Dedifferentiated amniotic fluid mesenchymal stem cell (primary cell): ENCODE measurements at regions not wholly inside any gene's neighbourhood (a gene's known extent, or its start where the extent isn't known, plus 50 kb on each side); places are given as distances from the start of the nearest gene placed in this dataset.
"Not testable (repeated sequence)": the region's sequence is repeated elsewhere in the genome, so short reads cannot be mapped to it uniquely, and the experiment has no call there.

ENCODE experiments used
- DNase-seq: peaks from one replicate; pipeline ENCODE4 v3.0.0-alpha.2; 2016; ENCODE audit errors: extremely low spot score

DNA sequence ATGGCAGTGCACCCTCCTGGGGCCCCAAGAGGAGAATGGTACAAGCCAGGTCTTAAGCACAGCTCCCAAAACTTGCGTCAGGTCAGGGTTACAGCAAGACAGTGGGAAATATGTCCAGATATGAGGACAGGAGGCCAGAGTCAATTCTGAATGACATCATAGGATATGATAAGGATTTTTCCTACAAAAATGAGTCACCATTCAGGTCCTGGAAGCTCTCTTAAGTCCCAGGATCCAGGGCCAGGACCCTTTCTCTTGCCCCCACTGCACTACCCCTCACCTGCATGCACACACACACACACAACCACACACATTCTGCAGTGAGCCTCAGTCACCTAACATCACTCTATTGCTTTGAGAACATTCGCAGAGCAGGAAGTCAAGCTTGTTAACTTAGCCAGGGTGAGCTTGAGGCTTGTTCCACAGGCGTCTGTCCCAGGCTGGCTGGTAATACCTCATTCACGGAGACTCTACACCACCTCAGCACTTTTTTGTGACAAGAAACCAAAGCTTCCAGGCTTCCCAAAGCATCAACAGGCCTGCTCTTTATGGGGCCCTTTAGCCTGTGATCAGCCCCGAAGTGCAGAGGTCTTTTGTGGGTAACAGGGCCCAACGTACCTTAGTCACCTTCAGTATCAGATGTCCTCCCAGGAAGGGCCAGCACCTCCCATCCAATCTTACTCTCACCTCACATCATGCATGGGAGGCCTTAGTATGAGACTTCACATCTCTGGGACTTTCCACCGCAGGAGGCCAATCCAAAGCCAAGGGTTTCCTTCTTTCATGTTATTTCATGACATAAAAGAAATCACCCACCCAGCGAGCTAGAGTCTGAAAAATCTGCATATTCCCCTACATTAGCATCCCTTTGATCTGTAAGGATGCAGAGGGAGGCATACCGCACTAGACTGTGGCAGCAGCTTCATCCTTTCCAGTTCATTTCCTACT, 74.0 kb upstream of the LIPC start:
- DNase-seq: no peak

DNA sequence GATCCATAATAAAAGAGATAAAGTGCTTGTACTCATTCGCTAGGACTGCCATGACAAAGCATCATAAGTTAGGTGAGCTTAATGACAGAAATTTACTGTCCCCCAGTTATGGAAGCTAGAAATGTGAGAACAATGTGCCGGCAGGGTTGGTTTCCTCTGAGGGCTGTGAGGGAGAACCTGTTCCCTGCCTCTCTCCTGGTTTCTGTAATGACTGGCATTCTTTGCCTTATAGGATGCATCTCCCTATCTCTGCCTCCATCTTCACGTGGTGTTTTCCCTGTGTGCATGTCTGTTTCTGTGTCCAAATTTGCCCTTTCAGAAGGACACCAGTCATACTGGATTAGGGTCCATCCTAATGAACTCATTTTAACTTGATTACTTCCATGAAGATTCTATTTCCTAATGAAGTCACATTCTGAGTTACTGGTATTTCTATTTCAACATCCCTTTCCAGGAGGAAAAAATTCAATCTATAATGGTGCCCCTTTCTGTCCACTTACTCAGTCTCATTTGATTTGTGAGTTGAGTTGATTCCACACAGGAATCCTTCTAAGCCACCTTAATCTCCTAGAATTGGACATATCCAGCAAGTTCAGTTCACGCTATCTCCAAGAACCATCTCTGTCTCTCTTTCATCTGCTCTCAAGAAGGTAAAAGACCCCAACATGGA, 71.2 kb upstream of the LIPC start:
- DNase-seq: no peak

DNA sequence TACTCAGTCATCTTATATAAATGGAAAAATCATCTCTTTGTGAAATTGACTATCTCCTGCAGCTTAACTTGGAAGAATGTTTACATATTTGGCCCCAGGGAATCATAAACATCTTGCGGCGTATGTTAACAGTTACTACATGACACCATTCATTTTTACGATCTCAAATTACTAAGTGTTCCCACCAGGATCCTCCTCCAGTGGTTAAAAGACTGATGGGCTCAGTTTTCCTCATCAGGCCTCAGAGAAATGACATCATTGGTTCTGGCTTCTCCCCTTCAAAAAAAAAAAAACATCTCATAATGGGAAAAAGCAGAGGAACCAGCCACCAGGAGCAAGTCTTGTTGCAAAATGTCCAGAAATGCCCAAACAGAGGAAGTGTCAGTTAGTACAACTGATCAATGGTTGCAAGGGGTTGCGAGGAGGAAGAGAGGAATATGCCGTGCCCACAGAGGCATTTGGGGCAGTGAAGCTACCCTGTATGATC, 70.5 kb upstream of the LIPC start:
- peak; percentile 80 for DNase-seq

DNA sequence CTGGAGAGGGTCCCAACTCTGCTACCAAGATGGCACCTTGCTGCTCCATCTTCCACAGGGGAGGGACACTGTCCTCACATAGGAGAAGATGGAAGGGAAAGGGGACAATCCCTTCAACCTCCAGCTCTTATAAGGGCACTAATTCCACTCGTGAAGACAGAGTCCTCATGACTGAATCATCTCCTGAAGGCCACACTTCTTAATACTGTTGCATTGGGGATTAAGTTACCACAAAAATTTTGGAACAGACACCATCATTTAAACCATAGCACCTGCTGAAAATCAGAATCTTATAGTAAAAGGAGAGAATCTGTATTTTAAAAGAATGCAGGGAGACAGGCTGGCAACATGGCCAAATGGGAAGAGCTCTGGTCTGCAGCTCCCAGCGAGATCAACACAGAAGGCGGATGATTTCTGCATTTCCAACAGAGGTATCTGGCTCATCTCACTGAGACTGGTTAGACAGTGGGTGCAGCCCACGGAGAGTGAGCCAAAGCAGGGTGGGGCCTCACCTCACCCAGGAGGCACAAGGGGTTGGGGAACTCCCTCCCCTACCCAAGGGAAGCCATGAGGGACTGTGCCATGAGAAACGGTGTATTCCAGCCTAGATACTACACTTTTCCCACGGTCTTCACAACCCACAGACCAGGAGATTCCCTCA, 69.4 kb upstream of the LIPC start:
- DNase-seq: no peak

DNA sequence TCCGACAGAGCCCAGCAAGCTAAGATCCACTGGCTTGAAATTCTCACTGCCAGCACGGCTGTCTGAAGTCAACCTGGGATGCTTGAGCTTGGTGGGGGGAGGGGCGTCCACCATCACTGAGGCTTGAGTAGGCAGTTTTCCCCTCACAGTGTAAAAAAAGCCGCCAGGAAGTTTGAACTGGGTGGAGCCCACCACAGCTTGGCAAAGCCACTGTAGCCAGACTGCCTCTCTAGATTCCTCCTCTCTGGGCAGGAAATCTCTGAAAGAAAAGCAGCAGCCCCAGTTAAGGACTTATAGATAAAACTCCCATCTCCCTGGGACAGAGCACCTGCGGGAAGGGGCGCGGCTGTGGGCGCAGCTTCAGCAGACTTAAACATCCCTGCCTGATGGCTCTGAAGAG, 68.7 kb upstream of the LIPC start:
- DNase-seq: not testable (repeated sequence)

DNA sequence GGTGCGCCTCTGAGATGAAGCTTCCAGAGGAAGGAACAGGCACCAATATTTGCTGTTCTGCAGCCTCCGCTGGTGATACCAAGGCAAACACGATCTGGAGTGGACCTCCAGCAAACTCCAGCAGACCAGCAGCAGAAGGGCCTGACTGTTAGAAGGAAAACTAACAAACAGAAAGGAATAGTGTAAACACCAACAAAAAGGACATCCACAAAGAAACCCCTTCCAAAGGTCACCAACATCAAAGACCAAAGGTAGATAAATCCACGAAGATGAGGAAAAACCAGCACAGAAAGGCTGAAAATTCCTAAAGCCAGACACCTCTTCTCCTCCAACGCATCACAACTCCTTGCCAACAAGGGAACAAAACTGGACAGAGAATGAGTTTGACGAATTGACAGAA, 68.1 kb upstream of the LIPC start:
- not testable (repeated sequence) for DNase-seq

DNA sequence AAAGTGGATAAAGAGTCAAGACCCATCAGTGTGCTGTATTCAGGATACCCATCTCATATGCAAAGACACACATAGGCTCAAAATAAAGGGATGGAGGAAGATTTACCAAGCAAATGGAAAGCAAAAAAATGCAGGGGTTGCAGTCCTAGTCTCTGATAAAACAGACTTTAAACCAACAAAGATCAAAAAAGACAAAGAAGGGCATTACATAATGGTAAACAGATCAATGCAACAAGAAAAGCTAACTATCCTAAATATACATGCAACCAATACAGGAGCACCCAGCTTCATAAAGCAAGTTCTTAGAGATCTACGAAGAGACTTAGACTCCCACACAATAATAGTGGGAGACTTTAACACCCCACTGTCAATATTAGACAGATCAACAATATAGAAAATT, 66.7 kb upstream of the LIPC start:
- DNase-seq: not testable (repeated sequence)

DNA sequence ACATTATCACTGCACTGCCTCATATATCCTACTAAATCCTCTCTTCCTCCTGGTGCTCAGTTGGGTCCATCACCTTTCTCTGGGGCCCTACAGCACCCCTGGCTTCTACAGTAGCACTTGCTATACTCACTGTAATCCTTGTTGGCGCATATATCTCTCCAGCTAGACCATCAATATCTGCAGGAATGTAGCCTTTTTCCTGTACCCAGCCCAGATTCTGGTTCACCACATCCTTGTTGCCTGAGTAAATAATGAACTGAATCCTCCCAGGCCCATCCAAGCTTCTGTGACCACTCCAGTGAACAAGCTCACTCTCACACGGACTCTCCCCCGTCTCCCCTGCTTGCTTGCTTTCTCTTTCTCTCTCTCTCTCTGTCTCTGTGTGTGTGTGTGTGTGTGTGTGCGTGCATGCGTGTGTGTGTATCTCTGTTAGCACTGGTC, 62.5 kb upstream of the LIPC start:
- no peak for DNase-seq

DNA sequence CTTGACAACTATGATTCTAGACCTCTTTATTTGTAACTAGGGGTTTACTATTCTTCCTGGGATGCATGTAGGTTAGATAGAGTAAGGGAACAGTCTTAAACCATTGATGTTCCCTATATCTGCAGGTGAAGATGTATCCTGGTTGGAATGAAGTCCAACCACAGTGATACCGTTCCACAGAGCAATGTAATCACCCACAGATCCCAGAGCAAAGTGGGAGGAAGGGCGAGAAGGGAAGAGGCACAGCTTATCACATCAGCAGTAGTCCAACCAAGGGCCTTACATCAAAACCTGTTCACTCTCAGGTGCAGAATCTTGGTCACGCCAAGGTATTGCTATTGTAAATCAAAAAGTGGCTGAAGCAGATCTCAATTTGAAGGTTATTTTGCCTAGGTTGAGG, 61.8 kb upstream of the LIPC start:
- no peak for DNase-seq

DNA sequence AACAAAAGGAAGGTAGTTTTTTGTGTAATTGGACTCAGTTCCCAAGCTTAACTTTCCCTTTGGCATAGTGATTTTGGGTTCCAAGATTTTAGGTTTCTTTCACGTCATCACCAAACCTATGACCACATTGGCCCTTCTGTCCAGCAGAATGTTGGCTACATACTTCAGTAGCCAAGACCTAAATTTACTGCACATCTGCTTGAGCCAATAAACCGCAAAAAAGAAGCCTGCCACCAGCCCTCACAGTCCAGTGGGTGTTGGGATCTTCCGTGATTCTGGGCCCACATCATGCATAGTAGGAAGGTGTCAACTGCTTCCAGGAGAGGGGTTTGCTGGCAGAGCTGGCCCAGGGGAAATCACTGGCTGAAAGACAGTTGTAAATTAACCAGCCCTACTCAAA, 57.6 kb upstream of the LIPC start:
- no peak for DNase-seq

DNA sequence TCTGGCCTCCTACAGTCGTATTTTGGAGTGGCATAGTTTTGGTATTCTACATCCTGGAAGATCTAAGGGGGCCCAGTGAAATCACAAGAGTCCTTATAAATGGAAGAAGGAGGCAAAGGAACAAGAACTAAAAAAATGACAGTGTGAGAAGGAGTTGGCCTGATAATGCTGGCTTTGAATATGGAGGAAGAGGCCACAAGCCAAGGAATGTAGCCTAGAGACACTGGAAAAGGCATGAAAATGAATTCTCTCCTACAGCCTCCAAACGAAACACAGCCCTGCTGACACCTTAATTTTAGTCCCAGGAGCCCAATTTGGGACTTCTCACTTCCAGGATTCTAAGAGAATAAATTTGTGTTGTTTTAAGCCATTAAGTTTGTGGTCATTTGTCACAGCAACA, 54.6 kb upstream of the LIPC start:
- no peak for DNase-seq

DNA sequence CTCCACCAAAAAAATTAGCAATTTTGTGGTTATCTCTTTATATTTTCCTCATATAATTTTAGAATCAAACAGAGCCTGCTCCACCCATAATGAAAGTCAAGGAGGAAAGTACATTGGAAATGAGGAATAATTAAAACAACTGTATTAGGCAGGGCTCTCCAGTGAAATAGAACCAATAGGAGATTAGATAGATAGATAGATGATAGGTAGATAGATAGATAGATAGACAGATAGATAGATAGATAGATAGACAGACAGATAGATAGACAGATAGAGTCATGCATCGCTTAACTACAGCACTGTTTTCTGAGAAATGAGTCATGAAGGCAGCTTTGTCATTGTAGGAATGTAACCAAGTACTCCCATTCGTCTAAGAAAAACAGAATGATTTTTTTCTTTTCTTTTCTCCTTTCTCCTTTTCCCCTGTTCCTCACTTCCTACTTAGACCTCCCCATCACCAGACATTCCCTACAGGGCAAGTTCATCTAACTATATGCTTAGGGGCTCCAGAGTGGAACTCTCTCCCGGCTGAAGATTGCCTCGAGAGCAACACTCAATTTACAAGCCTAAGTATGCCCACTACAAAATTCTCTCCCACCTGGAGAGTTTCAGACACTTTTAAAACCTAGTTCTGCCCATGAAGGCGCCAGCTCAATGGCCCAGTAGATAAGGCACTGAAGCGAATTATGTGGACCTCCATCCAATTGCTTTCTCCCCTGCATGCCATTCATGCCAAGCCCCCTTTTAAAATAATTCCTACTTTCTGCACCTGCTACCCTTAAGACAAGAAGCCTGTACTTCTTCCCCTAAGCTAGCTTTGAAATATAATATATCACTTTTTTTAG, 53.3 kb upstream of the LIPC start:
- DNase-seq: no peak

DNA sequence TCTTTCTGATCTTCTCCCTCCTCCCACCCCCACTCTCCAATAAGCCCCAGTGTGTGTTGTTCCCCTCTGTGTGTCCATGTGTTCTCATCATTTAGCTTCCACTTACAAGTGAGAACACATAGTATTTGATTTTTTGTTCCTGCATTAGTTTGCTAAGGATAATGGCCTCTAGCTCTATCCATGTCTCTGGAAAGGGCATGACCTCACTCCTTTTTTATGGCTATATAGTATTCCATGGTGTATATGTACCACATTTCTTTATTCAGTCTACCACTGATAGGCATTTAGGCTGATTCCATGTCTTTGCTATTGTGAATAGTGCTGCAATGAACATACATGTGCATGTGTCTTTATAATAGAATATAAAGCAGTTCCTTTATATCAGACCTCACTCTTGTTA, 52.3 kb upstream of the LIPC start:
- not testable (repeated sequence) for DNase-seq

DNA sequence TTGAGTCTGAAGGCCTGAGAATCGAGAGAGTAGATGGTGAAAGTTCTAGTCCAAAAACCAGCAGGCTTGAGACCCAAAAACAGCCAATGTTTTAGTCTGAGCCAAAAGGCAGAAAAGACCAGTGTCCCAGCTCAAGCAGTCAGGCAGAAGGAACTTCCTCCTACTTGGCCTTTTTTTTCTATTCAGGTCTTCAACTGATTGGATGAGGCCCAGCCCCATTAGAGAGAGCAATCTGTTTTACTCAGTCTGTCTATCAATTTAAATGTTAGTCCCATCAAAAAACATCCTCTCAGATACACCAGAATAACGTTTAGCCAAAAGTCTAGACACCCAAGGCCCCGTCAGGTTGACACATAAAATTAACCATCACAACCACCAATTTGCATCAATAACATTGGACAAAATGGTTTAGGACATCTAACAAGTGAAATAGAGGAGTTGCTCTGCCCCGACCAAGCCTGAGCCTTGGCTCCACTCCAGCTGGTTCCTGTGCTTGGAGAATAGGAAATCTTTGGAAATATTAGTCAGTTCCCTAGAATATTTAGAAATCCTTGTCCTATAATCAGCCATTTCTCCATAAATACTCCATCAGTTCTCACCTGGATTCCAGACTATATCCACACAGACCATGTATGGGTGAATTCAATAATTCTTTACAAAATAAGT, 51.4 kb upstream of the LIPC start:
- DNase-seq: no peak

DNA sequence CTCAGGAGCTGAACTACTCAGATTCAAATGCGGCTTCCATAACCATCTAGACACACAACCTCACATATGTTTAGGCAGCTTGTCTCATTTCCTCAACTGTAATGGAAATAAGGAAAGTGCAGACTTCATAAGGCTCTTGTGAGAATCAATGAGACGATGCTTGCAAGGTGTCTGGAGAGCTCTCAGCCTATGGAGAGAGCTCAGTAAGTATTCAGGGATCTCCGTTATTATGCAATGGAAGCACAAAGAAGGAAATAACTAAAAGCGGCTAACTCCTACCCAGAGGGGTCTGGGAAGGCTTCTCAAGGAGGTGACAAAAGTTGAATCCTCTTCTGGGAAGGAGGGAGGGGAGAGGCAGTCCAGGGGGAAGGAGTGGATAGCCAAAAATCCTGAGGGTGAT, 50.1 kb upstream of the LIPC start:
- no peak for DNase-seq
